Sigmoid colon (tissue), 6 donors: ENCODE measurements at regions not wholly inside any gene's neighbourhood (a gene's known extent, or its start where the extent isn't known, plus 50 kb on each side); places are given as distances from the start of the nearest gene placed in this dataset.
"Not testable (repeated sequence)": the region's sequence is repeated elsewhere in the genome, so short reads cannot be mapped to it uniquely, and the experiment has no call there.

ENCODE experiments used
- DNase-seq: peaks from one replicate; pipeline ENCODE4 v3.0.0-alpha.2; 2019
- H3K27ac ChIP-seq, 4 donors: fragments of 200-600 bp; sonication (generic); one replicate each; pipeline ENCODE4 v1.5.1; 2016 to 2019; ENCODE audit warnings: mild to moderate bottlenecking in 1 of 4
- H3K27me3 ChIP-seq, 3 donors: fragments of 200-600 bp; sonication (generic); one replicate each; pipeline ENCODE4 v1.5.1; 2019; ENCODE audit warnings: mild to moderate bottlenecking in 1 of 3
- H3K36me3 ChIP-seq, 4 donors: fragments of 200-600 bp; sonication (generic); one replicate each; pipeline ENCODE4 v1.5.1; 2016 to 2019
- H3K4me1 ChIP-seq, 4 donors: fragments of 200-600 bp; sonication (generic); one replicate each; pipeline ENCODE4 v1.5.1; 2017 to 2019
- H3K4me3 ChIP-seq, 4 donors: fragments of 200-600 bp; sonication (generic); one replicate each; pipeline ENCODE4 v1.5.1; 2017 to 2019; ENCODE audit warnings: mild to moderate bottlenecking in 2 of 4, moderate library complexity in 1 of 4
- H3K9me3 ChIP-seq, 4 donors: fragments of 200-600 bp in 3 of 4; sonication (generic) in 3 of 4; one replicate each; pipeline versions ENCODE4 v1.5.1 to v1.6.1; 2013 to 2019
- EP300 ChIP-seq, 4 donors: sonication (generic); formaldehyde crosslinking; IDR thresholded peaks; one replicate each; pipeline ENCODE4 v1.6.1; 2017; ENCODE audit warnings: antibody characterized with exemption in 4 of 4
- POLR2A ChIP-seq, 2 donors: fragments of 450-650 bp; IDR thresholded peaks; one replicate each; pipeline ENCODE4 v1.6.1; 2016; ENCODE audit warnings: antibody characterized with exemption in 2 of 2, mild to moderate bottlenecking in 2 of 2, moderate library complexity in 2 of 2
- POLR2AphosphoS5 ChIP-seq, 4 donors: sonication (generic); formaldehyde crosslinking; IDR thresholded peaks; one replicate each; pipeline ENCODE4 v1.6.1; 2017; ENCODE audit warnings: antibody characterized with exemption in 4 of 4
- WGBS, 2 donors: extraction: QIAGEN DNeasy Blood & Tissue Kit; methylation state at CpG; one replicate each; pipeline ENCODE4 v1.1.7; 2013; 5-methylcytosine and 5-hydroxymethylcytosine counted together
- intact Hi-C: fragments of 100-400 bp; cut with DNase I; formaldehyde crosslinking; loops from one replicate; pipeline ENCODE4 v1.15.1; 2023
- TF ChIP-seq, protein P1 (sequence below), 4 experiments: fragments of 450-650 bp in 3 of 4; fragments of 200-600 bp in 1 of 4; IDR thresholded peaks; one replicate each; pipeline ENCODE4 v1.5.1; 2016 to 2019; ENCODE audit warnings: antibody characterized with exemption in 4 of 4, mild to moderate bottlenecking in 3 of 4, moderate library complexity in 2 of 4
- donor health status: healthy with polysubstance abuse.
- donor health status: healthy.

DNA sequence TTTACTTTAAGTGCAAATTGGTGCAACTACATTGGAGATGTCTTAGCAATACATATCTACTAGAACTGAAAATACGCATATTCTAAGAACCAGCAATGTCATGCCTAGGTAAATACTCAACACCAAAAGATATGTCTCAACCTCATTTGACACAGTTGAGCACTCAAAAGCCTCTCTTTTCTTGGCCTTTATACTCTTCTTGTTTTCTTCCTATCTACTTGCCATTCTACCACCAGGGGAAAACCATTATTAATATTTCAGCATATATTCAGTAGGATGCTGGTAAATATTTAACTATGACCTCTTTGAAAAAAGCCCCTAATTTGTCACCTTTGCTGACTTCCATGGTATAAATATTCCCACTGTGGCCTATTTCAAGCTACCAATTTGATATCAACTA is 443.8 kb downstream of the LRRC70 start:
- intact Hi-C loops = no loop called here
- WGBS, 2 donors = 94 to 96% methylated on average over 1 of the region's 1 CpG

DNA sequence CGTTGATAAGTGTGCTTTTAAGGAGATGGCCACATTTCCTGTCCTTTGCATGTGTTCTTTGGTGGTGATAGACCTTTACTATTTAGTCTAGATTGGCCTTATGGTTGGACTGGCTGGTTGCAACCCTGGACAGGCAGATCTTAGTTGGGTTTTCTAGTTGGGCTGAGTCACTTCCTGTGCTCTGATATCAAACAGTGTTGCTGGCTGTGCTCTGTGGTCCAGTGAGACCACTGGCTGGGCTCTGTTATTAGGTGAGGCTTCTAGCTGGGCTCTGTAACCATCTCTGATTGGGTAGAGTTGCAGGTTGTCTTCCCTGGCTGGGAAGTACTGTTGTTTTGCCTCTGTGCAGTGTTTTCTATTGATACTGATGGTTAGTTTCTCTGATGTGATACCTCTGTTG is 432.5 kb downstream of the LRRC70 start:
- 32 to 61% methylated on average over 1 of the region's 1 CpG for WGBS, 2 donors
- no peaks in the 10 kb centered on the region for H3K4me1 ChIP-seq

More for the DNA sequence above, 443.8 kb downstream of the LRRC70 start:
- no peaks in the 10 kb centered on the region for H3K4me1 ChIP-seq
- no peak overlapping the region for H3K4me3 ChIP-seq
- H3K36me3 ChIP-seq = no peaks in the 10 kb centered on the region
- no peaks in the 10 kb centered on the region for H3K27me3 ChIP-seq
- H3K27ac ChIP-seq = no peak overlapping the region
- peaks cover 0 to 4% (median 0%) of the 10 kb centered on the region in 4 donors for H3K9me3 ChIP-seq
- TF ChIP-seq POLR2AphosphoS5 (IDR thresholded peaks at IDR 0.05) = no peak
- TF ChIP-seq POLR2A (IDR thresholded peaks at IDR 0.05) = no peak
- TF ChIP-seq EP300 (IDR thresholded peaks at IDR 0.05) = no peak
- TF ChIP-seq, protein P1, sequence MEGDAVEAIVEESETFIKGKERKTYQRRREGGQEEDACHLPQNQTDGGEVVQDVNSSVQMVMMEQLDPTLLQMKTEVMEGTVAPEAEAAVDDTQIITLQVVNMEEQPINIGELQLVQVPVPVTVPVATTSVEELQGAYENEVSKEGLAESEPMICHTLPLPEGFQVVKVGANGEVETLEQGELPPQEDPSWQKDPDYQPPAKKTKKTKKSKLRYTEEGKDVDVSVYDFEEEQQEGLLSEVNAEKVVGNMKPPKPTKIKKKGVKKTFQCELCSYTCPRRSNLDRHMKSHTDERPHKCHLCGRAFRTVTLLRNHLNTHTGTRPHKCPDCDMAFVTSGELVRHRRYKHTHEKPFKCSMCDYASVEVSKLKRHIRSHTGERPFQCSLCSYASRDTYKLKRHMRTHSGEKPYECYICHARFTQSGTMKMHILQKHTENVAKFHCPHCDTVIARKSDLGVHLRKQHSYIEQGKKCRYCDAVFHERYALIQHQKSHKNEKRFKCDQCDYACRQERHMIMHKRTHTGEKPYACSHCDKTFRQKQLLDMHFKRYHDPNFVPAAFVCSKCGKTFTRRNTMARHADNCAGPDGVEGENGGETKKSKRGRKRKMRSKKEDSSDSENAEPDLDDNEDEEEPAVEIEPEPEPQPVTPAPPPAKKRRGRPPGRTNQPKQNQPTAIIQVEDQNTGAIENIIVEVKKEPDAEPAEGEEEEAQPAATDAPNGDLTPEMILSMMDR (IDR thresholded peaks at IDR 0.05) = no peak
- DNase-seq = no peak

DNA sequence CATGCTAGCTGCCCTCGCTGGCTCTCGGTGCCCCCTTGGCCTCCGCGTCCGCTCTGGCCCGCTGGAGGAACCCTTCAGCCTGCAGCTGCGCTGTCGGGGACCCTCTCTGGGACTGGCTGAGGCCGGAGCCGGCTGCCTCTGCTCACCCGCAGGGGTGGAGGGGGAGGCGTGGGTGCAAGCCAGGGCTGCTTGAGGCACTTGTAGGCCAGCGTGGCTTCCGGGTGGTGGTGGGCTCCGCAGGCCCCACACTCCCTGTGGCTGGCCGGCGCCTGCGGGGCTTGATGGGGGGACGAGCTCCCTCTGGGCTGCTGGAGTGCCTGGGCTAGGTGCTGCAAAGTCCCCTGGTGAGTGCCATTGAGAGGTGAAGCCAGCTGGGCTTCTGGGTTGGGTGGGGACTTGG is 429.6 kb downstream of the LRRC70 start:
- DNase-seq = no peak
- WGBS, 2 donors = 93 to 95% methylated on average over 19 of the region's 19 CpGs
- intact Hi-C loops = no loop called here

More for the DNA sequence above, 432.5 kb downstream of the LRRC70 start:
- Histone ChIP-seq H3K36me3 (no peaks in the 10 kb centered on the region), H3K9me3 (peaks cover 0 to 3% (median 1%) of the 10 kb centered on the region in 4 donors), H3K27me3 (no peaks in the 10 kb centered on the region), H3K27ac (no peak overlapping the region), H3K4me3 (no peak overlapping the region)
- TF ChIP-seq EP300 (IDR thresholded peaks at IDR 0.05) = no peak
- no peak for TF ChIP-seq POLR2A (IDR thresholded peaks at IDR 0.05)
- no peak for TF ChIP-seq POLR2AphosphoS5 (IDR thresholded peaks at IDR 0.05)
- TF ChIP-seq, protein P1 (IDR thresholded peaks at IDR 0.05) = no peak
- DNase-seq = no peak
- intact Hi-C loops = no loop called here

DNA sequence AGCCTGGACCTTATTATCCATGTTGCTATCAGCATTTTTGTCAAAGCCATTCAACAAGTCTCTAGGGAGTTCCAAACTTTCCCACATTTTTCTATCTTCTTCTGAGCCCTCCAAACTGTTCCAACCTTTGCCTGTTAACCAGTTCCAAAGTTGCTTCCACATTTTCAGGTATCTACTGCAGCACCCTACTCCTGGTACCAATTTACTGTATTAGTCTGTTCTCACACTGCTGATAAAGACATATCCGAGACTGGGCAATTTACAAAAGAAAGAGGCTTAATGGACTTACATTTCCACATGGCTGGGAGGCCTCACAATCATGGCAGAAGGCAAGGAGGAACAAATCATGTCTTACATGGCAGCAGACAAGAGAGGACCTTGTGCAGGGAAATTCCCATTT is 416.2 kb downstream of the LRRC70 start:
- DNase-seq, H3K27ac ChIP-seq, H3K27me3 ChIP-seq, H3K36me3 ChIP-seq, intact Hi-C loops, H3K4me3 ChIP-seq, H3K4me1 ChIP-seq: not testable (repeated sequence)
- WGBS, 2 donors = 60 to 70% methylated on average over 1 of the region's 1 CpG
- H3K9me3 ChIP-seq = peaks cover 0 to 11% (median 2%) of the 10 kb centered on the region in 4 donors

More for the DNA sequence above, 429.6 kb downstream of the LRRC70 start:
- no peak for TF ChIP-seq EP300 (IDR thresholded peaks at IDR 0.05)
- TF ChIP-seq POLR2A (IDR thresholded peaks at IDR 0.05) = no peak
- TF ChIP-seq POLR2AphosphoS5 (IDR thresholded peaks at IDR 0.05) = no peak
- TF ChIP-seq, protein P1 (IDR thresholded peaks at IDR 0.05) = no peak
- H3K27me3 ChIP-seq = no peaks in the 10 kb centered on the region
- H3K4me3 ChIP-seq = no peak overlapping the region
- no peak overlapping the region for H3K27ac ChIP-seq
- H3K4me1 ChIP-seq = no peaks in the 10 kb centered on the region
- H3K9me3 ChIP-seq = peaks cover 0 to 6% (median 1%) of the 10 kb centered on the region in 4 donors
- no peaks in the 10 kb centered on the region for H3K36me3 ChIP-seq

DNA sequence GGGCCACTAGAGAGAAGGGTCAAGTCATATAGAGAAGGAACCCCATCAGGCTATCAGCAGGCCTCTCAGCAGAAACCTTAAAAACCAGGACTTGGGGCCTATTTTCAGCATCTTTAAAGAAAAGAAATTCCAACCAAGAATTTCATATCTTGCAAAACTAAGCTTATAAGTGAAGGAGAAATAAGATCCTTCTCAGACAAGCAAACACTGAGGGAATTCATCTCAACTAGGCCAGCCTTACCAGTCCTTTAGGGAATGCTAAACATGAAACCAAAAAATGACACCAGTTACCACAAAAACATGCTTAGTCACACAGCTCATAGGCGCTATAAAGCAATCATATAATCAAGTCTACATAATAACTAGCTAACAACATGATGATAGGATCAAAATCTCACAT is 407.1 kb downstream of the LRRC70 start:
- intact Hi-C loops = no loop called here
- H3K4me3 ChIP-seq = no peak overlapping the region
- no peak overlapping the region for H3K27ac ChIP-seq
- no peaks in the 10 kb centered on the region for H3K27me3 ChIP-seq
- H3K4me1 ChIP-seq = no peaks in the 10 kb centered on the region
- DNase-seq = no peak
- H3K36me3 ChIP-seq = no peaks in the 10 kb centered on the region
- TF ChIP-seq POLR2AphosphoS5 (IDR thresholded peaks at IDR 0.05) = no peak
- TF ChIP-seq EP300 (IDR thresholded peaks at IDR 0.05) = no peak
- TF ChIP-seq, protein P1 (IDR thresholded peaks at IDR 0.05) = no peak
- no peak for TF ChIP-seq POLR2A (IDR thresholded peaks at IDR 0.05)
- 82 to 91% methylated on average over 1 of the region's 1 CpG for WGBS, 2 donors
- peaks cover 0 to 9% (median 3%) of the 10 kb centered on the region in 4 donors for H3K9me3 ChIP-seq
